WTC11 (cell line): ENCODE measurements at regions not wholly inside any gene's neighbourhood (a gene's known extent, or its start where the extent isn't known, plus 50 kb on each side); places are given as distances from the start of the nearest gene placed in this dataset.

Experiments
- ATAC-seq: fragments of 200-7000 bp; cut with Tn5 transposase; 2 replicates; pipeline ENCODE4 v1.10.0; 2021; ENCODE audit warnings: mild to moderate bottlenecking, moderate library complexity
- CTCF ChIA-PET: fragments of 300-600 bp; sonication (Branson Sonifier 250); formaldehyde crosslinking; loops from one replicate; lab custom pipeline; 2021; ENCODE audit warnings: antibody characterized with exemption; lab: Charles Lee
- POLR2A ChIA-PET: fragments of 350-600 bp; sonication (Branson Sonifier 250); formaldehyde crosslinking; loops from one replicate; lab custom pipeline; 2021; ENCODE audit warnings: antibody characterized with exemption; lab: Charles Lee
- DNase-seq: peaks from one replicate; pipeline ENCODE4 v3.0.0; 2021; ENCODE audit warnings: low spot score
- H3K27ac Mint-ChIP-seq: 2 replicates; pipeline ENCODE4 v1.8.0; 2021; ENCODE audit warnings: mixed read lengths
- H3K27me3 Mint-ChIP-seq: 2 replicates; pipeline ENCODE4 v1.8.0; 2021; ENCODE audit warnings: low read depth, mild to moderate bottlenecking, moderate library complexity, mixed read lengths
- H3K36me3 Mint-ChIP-seq: 2 replicates; pipeline ENCODE4 v1.8.0; 2021; ENCODE audit warnings: mixed read lengths
- H3K4me1 Mint-ChIP-seq: 2 replicates; pipeline ENCODE4 v1.8.0; 2022; ENCODE audit warnings: mixed read lengths
- H3K4me3 Mint-ChIP-seq: 2 replicates; pipeline ENCODE4 v1.8.0; 2021; ENCODE audit warnings: mild to moderate bottlenecking, moderate library complexity, mixed read lengths
- H3K9me3 Mint-ChIP-seq: 2 replicates; pipeline ENCODE4 v1.8.0; 2021; ENCODE audit warnings: mixed read lengths
- AR ChIP-seq: fragments of 250-450 bp; sonication (Bioruptor Pico); IDR thresholded peaks from 2 replicates; pipeline ENCODE4 v1.9.0; 2021; ENCODE audit warnings: mild to moderate bottlenecking
- ATF3 ChIP-seq: sonication (generic); formaldehyde crosslinking; conservative IDR thresholded peaks from 2 replicates; pipeline ENCODE4 v1.8.1; 2022; ENCODE audit warnings: mild to moderate bottlenecking, missing genetic modification reagents
- E2F1 ChIP-seq: sonication (generic); formaldehyde crosslinking; IDR thresholded peaks from 2 replicates; pipeline ENCODE4 v1.8.0; 2022; ENCODE audit warnings: mild to moderate bottlenecking, missing genetic modification reagents
- EMX1 ChIP-seq: fragments of 250-450 bp; sonication (Bioruptor Pico); IDR thresholded peaks from 2 replicates; pipeline ENCODE4 v1.8.0; 2021; ENCODE audit warnings: mild to moderate bottlenecking
- ETV6 ChIP-seq: sonication (generic); formaldehyde crosslinking; IDR thresholded peaks from 2 replicates; pipeline ENCODE4 v1.8.1; 2022; ENCODE audit warnings: mild to moderate bottlenecking, missing genetic modification reagents
- JUN ChIP-seq: sonication (generic); formaldehyde crosslinking; IDR thresholded peaks from 2 replicates; pipeline ENCODE4 v1.8.0; 2023; ENCODE audit warnings: mild to moderate bottlenecking, missing genetic modification reagents
- OVOL2 ChIP-seq: fragments of 250-450 bp; sonication (Bioruptor Pico); IDR thresholded peaks from 2 replicates; pipeline ENCODE4 v1.9.0; 2021; ENCODE audit warnings: mild to moderate bottlenecking, borderline replicate concordance
- PRRX2 ChIP-seq: fragments of 250-450 bp; sonication (Bioruptor Pico); IDR thresholded peaks from 2 replicates; pipeline ENCODE4 v1.8.0; 2021; ENCODE audit warnings: mild to moderate bottlenecking
- RORB ChIP-seq: fragments of 250-450 bp; sonication (Bioruptor Pico); IDR thresholded peaks from 2 replicates; pipeline ENCODE4 v1.9.0; 2021; ENCODE audit warnings: mild to moderate bottlenecking
- SMAD4 ChIP-seq: sonication (generic); formaldehyde crosslinking; IDR thresholded peaks from 2 replicates; pipeline ENCODE4 v1.8.0; 2022; ENCODE audit warnings: mild to moderate bottlenecking, missing genetic modification reagents
- SOX15 ChIP-seq: fragments of 250-450 bp; sonication (Bioruptor Pico); IDR thresholded peaks from 2 replicates; pipeline ENCODE4 v1.9.0; 2021; ENCODE audit warnings: mild to moderate bottlenecking
- TCF7 ChIP-seq: sonication (generic); formaldehyde crosslinking; IDR thresholded peaks from 2 replicates; pipeline ENCODE4 v1.8.0; 2022; ENCODE audit warnings: mild to moderate bottlenecking, low read depth, missing genetic modification reagents, moderate library complexity
- TEAD4 ChIP-seq: sonication (generic); formaldehyde crosslinking; IDR thresholded peaks from 2 replicates; pipeline ENCODE4 v1.8.0; 2022; ENCODE audit warnings: mild to moderate bottlenecking, missing genetic modification reagents
- ZBTB21 ChIP-seq: sonication (generic); formaldehyde crosslinking; IDR thresholded peaks from 2 replicates; pipeline ENCODE4 v1.8.1; 2023; ENCODE audit warnings: mild to moderate bottlenecking, missing genetic modification reagents, borderline replicate concordance
- ZNF317 ChIP-seq: sonication (generic); formaldehyde crosslinking; IDR thresholded peaks from 2 replicates; pipeline ENCODE4 v1.8.1; 2023; ENCODE audit warnings: low read depth, mild to moderate bottlenecking, moderate library complexity, missing genetic modification reagents, borderline replicate concordance
- ZNF396 ChIP-seq: fragments of 250-450 bp; sonication (Bioruptor Pico); IDR thresholded peaks from 2 replicates; pipeline ENCODE4 v1.8.0; 2021; ENCODE audit warnings: mild to moderate bottlenecking, moderate library complexity, borderline replicate concordance
- TF ChIP-seq, protein P1 (sequence below): fragments of 200-600 bp; IDR thresholded peaks from 2 replicates; pipeline ENCODE4 v1.8.0; 2022; ENCODE audit warnings: antibody characterized with exemption
- TF ChIP-seq, protein P2 (sequence below): sonication (generic); formaldehyde crosslinking; IDR thresholded peaks from 2 replicates; pipeline ENCODE4 v1.8.1; 2022; ENCODE audit warnings: low read depth, mild to moderate bottlenecking, moderate library complexity, missing genetic modification reagents, borderline replicate concordance
- TF ChIP-seq, protein P3 (sequence below): sonication (generic); formaldehyde crosslinking; IDR thresholded peaks from 2 replicates; pipeline ENCODE4 v1.8.1; 2022; ENCODE audit warnings: low read depth, missing genetic modification reagents, borderline replicate concordance
- TF ChIP-seq, protein P4 (sequence below): sonication (generic); formaldehyde crosslinking; IDR thresholded peaks from 2 replicates; pipeline ENCODE4 v1.8.1; 2022; ENCODE audit warnings: mild to moderate bottlenecking, missing genetic modification reagents, moderate library complexity, borderline replicate concordance
- TF ChIP-seq, protein P5 (sequence below): sonication (generic); formaldehyde crosslinking; IDR thresholded peaks from 2 replicates; pipeline ENCODE4 v1.8.0; 2022; ENCODE audit warnings: missing genetic modification reagents

DNA sequence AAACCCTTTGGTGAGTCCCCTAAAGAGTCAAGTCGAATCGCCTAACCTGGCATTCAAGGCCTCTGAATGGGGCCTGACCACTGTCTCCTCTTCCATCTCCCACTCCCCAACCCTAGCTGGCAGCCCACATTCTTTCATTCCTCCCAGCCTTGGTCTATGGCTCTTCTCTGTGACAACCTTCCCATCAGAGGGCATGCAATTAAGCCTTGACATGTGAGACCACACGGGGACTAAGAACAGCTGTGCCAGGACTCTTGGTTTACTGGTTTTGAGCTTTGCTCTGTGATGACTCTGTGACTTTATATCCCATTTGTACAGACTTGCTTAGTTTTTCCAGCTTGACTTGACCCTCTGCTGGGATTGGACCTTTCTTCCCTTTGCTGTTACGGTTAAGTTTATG lies 116.6 kb downstream of the BUB3 start:
- DNase-seq (no peak), ATAC-seq (no peak)
- Mint-ChIP-seq H3K36me3 (peaks cover 6% of the 10 kb centered on the region; the same call in 1 of the 2 replicates), H3K4me1 (peaks cover 22% of the 10 kb centered on the region), H3K27me3 (peaks cover 5% of the 10 kb centered on the region; the same call in 1 of the 2 replicates), H3K27ac (no peak overlapping the region), H3K9me3 (peaks cover 12% of the 10 kb centered on the region), H3K4me3 (no peak overlapping the region)
- TF ChIP-seq ATF3 (CRISPR knock-in tag), result no peak
- TF ChIP-seq, protein P1, sequence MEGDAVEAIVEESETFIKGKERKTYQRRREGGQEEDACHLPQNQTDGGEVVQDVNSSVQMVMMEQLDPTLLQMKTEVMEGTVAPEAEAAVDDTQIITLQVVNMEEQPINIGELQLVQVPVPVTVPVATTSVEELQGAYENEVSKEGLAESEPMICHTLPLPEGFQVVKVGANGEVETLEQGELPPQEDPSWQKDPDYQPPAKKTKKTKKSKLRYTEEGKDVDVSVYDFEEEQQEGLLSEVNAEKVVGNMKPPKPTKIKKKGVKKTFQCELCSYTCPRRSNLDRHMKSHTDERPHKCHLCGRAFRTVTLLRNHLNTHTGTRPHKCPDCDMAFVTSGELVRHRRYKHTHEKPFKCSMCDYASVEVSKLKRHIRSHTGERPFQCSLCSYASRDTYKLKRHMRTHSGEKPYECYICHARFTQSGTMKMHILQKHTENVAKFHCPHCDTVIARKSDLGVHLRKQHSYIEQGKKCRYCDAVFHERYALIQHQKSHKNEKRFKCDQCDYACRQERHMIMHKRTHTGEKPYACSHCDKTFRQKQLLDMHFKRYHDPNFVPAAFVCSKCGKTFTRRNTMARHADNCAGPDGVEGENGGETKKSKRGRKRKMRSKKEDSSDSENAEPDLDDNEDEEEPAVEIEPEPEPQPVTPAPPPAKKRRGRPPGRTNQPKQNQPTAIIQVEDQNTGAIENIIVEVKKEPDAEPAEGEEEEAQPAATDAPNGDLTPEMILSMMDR, result no peak
- no peak for TF ChIP-seq ZNF317
- TF ChIP-seq TEAD4, result no peak
- no peak for TF ChIP-seq ZBTB21
- TF ChIP-seq JUN (CRISPR knock-in tag), result no peak
- TF ChIP-seq SMAD4, result no peak
- no peak for TF ChIP-seq OVOL2 (CRISPR knock-in tag)
- TF ChIP-seq SOX15, result no peak
- no peak for TF ChIP-seq TCF7 (CRISPR knock-in tag)
- TF ChIP-seq ZNF396 (CRISPR knock-in tag), result no peak
- TF ChIP-seq RORB (CRISPR knock-in tag), result no peak
- ChIA-PET CTCF (no interaction called here), POLR2A (no interaction called here)

- DNase-seq, result no peak
- peak; percentile 32; the same call in 1 of the 2 replicates for ATAC-seq
- H3K27ac Mint-ChIP-seq, result no peak overlapping the region
- CTCF ChIA-PET, result interaction anchor here (1.0 to 2.0 kb wide), 5 partner anchors 9 to 155 kb away, joined by 3 to 5 read pairs (median 4); no protein-coding TSS in a partner anchor
- POLR2A ChIA-PET, result no interaction called here
- peaks cover 5% of the 10 kb centered on the region; the same call in 1 of the 2 replicates for H3K27me3 Mint-ChIP-seq
- H3K36me3 Mint-ChIP-seq, result peaks cover 15% of the 10 kb centered on the region
- no peak overlapping the region for H3K4me3 Mint-ChIP-seq
- H3K9me3 Mint-ChIP-seq, result peaks cover 14% of the 10 kb centered on the region
- H3K4me1 Mint-ChIP-seq, result peaks cover 22% of the 10 kb centered on the region
- TF ChIP-seq E2F1 (CRISPR knock-in tag) (no peak), PRRX2 (CRISPR knock-in tag) (no peak), RORB (CRISPR knock-in tag) (no peak), AR (CRISPR knock-in tag) (no peak), ETV6 (CRISPR knock-in tag) (no peak), EMX1 (CRISPR knock-in tag) (no peak)
- TF ChIP-seq, protein P2, sequence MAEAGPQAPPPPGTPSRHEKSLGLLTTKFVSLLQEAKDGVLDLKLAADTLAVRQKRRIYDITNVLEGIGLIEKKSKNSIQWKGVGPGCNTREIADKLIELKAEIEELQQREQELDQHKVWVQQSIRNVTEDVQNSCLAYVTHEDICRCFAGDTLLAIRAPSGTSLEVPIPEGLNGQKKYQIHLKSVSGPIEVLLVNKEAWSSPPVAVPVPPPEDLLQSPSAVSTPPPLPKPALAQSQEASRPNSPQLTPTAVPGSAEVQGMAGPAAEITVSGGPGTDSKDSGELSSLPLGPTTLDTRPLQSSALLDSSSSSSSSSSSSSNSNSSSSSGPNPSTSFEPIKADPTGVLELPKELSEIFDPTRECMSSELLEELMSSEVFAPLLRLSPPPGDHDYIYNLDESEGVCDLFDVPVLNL (CRISPR knock-in tag), result no peak
- TF ChIP-seq, protein P3, sequence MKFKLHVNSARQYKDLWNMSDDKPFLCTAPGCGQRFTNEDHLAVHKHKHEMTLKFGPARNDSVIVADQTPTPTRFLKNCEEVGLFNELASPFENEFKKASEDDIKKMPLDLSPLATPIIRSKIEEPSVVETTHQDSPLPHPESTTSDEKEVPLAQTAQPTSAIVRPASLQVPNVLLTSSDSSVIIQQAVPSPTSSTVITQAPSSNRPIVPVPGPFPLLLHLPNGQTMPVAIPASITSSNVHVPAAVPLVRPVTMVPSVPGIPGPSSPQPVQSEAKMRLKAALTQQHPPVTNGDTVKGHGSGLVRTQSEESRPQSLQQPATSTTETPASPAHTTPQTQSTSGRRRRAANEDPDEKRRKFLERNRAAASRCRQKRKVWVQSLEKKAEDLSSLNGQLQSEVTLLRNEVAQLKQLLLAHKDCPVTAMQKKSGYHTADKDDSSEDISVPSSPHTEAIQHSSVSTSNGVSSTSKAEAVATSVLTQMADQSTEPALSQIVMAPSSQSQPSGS (CRISPR knock-in tag), result no peak
- TF ChIP-seq, protein P4, sequence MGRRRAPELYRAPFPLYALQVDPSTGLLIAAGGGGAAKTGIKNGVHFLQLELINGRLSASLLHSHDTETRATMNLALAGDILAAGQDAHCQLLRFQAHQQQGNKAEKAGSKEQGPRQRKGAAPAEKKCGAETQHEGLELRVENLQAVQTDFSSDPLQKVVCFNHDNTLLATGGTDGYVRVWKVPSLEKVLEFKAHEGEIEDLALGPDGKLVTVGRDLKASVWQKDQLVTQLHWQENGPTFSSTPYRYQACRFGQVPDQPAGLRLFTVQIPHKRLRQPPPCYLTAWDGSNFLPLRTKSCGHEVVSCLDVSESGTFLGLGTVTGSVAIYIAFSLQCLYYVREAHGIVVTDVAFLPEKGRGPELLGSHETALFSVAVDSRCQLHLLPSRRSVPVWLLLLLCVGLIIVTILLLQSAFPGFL (CRISPR knock-in tag), result no peak
- TF ChIP-seq, protein P5, sequence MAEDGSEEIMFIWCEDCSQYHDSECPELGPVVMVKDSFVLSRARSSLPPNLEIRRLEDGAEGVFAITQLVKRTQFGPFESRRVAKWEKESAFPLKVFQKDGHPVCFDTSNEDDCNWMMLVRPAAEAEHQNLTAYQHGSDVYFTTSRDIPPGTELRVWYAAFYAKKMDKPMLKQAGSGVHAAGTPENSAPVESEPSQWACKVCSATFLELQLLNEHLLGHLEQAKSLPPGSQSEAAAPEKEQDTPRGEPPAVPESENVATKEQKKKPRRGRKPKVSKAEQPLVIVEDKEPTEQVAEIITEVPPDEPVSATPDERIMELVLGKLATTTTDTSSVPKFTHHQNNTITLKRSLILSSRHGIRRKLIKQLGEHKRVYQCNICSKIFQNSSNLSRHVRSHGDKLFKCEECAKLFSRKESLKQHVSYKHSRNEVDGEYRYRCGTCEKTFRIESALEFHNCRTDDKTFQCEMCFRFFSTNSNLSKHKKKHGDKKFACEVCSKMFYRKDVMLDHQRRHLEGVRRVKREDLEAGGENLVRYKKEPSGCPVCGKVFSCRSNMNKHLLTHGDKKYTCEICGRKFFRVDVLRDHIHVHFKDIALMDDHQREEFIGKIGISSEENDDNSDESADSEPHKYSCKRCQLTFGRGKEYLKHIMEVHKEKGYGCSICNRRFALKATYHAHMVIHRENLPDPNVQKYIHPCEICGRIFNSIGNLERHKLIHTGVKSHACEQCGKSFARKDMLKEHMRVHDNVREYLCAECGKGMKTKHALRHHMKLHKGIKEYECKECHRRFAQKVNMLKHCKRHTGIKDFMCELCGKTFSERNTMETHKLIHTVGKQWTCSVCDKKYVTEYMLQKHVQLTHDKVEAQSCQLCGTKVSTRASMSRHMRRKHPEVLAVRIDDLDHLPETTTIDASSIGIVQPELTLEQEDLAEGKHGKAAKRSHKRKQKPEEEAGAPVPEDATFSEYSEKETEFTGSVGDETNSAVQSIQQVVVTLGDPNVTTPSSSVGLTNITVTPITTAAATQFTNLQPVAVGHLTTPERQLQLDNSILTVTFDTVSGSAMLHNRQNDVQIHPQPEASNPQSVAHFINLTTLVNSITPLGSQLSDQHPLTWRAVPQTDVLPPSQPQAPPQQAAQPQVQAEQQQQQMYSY (CRISPR knock-in tag), result no peak
Observed at GRCh38 chr10:123272171-123272570, 118.0 kb downstream of the BUB3 start.
